ENCODE measurements at regions not wholly inside any gene's neighbourhood (a gene's known extent, or its start where the extent isn't known, plus 50 kb on each side); places are given as distances from the start of the nearest gene placed in this dataset.

DNA sequence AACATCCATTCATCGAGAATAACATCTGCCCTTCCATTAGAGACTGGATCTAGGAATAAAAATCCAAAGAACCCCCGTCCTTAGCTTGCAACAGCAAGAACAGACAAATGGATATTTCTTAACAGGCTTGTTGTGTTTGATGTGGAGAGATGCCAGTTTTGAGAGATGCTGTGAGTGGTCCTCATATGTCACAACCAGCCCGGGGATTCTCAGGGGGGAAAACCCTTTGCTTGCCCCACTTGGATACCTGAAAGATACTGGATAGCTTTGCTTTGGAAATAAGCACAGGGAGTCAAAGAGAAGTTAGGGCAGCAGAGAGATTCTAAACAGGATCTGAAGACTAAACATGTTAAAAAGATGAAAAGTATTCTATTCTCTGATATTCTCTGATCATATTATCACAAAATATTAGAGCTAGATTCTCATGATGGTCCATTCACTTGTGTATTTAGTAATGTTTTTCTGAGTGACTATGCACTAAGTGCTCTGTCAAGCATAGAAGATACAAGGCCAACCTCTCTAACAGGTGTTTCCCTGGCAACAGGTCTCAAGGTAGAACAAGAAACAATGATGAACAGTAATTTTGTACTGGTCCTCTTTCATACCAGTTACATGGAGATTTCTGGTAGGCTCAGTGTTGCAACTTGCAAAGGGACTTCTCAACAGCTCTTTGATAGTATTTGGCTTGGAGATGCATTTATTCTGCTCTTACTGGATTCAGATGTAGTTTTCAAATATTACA, 348.2 kb downstream of the MYCN start:
- no peaks in the 10 kb centered on the region; the same call in none of the 2 replicates for H3K27me3 Mint-ChIP-seq (ENCODE audit: low read depth)
- Histone ChIP-seq H3K18ac (ENCODE audit: insufficient read length, low read depth, low read length) (no peak overlapping the region), H3K9me3 (ENCODE audit: control insufficient read depth, low read depth, low read length) (no peaks in the 10 kb centered on the region), H3K9ac (ENCODE audit: extremely low read depth, insufficient read length, low read length) (no peak overlapping the region), H2AK5ac (ENCODE audit: insufficient read length, low read length) (no peak overlapping the region), H3T11ph (ENCODE audit: low read length) (no peak overlapping the region), H3K27ac (ENCODE audit: insufficient read length, low read depth, low read length) (no peak overlapping the region), H3K79me2 (ENCODE audit: insufficient read depth, low read length) (no peaks in the 10 kb centered on the region), H2BK15ac (ENCODE audit: low read depth, low read length) (no peak overlapping the region), H3K4ac (ENCODE audit: low read depth, low read length) (no peak overlapping the region), H3K4me2 (ENCODE audit: insufficient read depth, insufficient read length, low read length) (no peak overlapping the region), H3K79me1 (ENCODE audit: insufficient read depth, low read depth, low read length, poor library complexity, severe bottlenecking) (no peaks in the 10 kb centered on the region), H3K23me2 (ENCODE audit: insufficient read length, low read depth, low read length, poor library complexity, severe bottlenecking) (no peaks in the 10 kb centered on the region), H2BK120ac (ENCODE audit: low read depth, low read length, poor library complexity, severe bottlenecking) (no peak overlapping the region), H2AFZ (ENCODE audit: low read length) (no peak overlapping the region), H2BK12ac (ENCODE audit: insufficient read length, low read depth, low read length) (no peak overlapping the region), H3K4me1 (ENCODE audit: insufficient read depth, low read length) (no peaks in the 10 kb centered on the region; the same call in 1 of the 2 replicates), H3K27me3 (ENCODE audit: insufficient read depth, low read length) (no peaks in the 10 kb centered on the region), H4K5ac (ENCODE audit: insufficient read length, low read depth, low read length) (no peak overlapping the region), H3K23ac (ENCODE audit: insufficient read length, low read depth, low read length) (no peak overlapping the region), H3K14ac (ENCODE audit: insufficient read depth, low read length) (no peak overlapping the region), H2BK5ac (ENCODE audit: insufficient read length, low read length) (no peak overlapping the region), H4K91ac (ENCODE audit: insufficient read length, low read depth, low read length) (no peak overlapping the region), H2BK20ac (ENCODE audit: low read depth, low read length, poor library complexity, severe bottlenecking) (no peak overlapping the region), H4K20me1 (ENCODE audit: control insufficient read depth, insufficient read depth, insufficient read length) (no peaks in the 10 kb centered on the region), H3K56ac (ENCODE audit: insufficient read length, low read depth, low read length) (no peak overlapping the region), H4K8ac (replicated peaks; ENCODE audit: insufficient read length, low read depth, low read length) (no peak overlapping the region)
- no peak for DNase-seq
- H3K4me3 Mint-ChIP-seq: no peak overlapping the region
- H3K9me3 Mint-ChIP-seq: no peaks in the 10 kb centered on the region; a peak in 2 of 5 replicates
- peaks cover 0 to 8% of the 10 kb centered on the region in 2 experiments; a peak in 2 of 4 replicates for H3K4me1 Mint-ChIP-seq
- no peaks in the 10 kb centered on the region; a peak in 1 of 7 replicates for H3K36me3 Mint-ChIP-seq (ENCODE audit: insufficient read depth in 1 of 3, low read depth in 3 of 3)
- WGBS (ENCODE audit: extremely low coverage, insufficient read length, low lambda C conversion rate): no CpG with 5 or more reads among the region's 3 CpGs
- H3K27ac Mint-ChIP-seq: no peak overlapping the region
- TF ChIP-seq CTCF (conservative IDR thresholded peaks at IDR 0.05): no peak

Data from H9 (cell line).